H9 (cell line): ENCODE measurements at regions not wholly inside any gene's neighbourhood (a gene's known extent, or its start where the extent isn't known, plus 50 kb on each side); places are given as distances from the start of the nearest gene placed in this dataset.
A peak's percentile ranks its signal among the peaks of the same experiment; 100 is the strongest.

ENCODE experiments used
- DNase-seq: peaks from one replicate; pipeline ENCODE4 v3.0.0-alpha.2; 2017
- H2AFZ ChIP-seq: one replicate; pipeline ENCODE4 v1.6.1; 2013; ENCODE audit warnings: mild to moderate bottlenecking, low read length, control low read depth, moderate library complexity
- H2AK5ac ChIP-seq: 2 replicates; pipeline ENCODE4 v1.6.1; 2013; ENCODE audit warnings: low read length, control low read depth, mixed read lengths; ENCODE audit not compliant: insufficient read length
- H2BK120ac ChIP-seq: one replicate; pipeline ENCODE4 v1.6.1; 2013; ENCODE audit warnings: low read depth, mild to moderate bottlenecking, low read length, control low read depth, inconsistent platforms; ENCODE audit not compliant: poor library complexity, severe bottlenecking
- H2BK12ac ChIP-seq: 2 replicates; pipeline ENCODE4 v1.6.1; 2013; ENCODE audit warnings: low read length, control low read depth, mixed read lengths, low read depth; ENCODE audit not compliant: insufficient read length
- H2BK15ac ChIP-seq: 2 replicates; pipeline ENCODE4 v1.6.1; 2013; ENCODE audit warnings: low read depth, low read length, control low read depth
- H2BK20ac ChIP-seq: one replicate; pipeline ENCODE4 v1.6.1; 2013; ENCODE audit warnings: low read depth, mild to moderate bottlenecking, low read length, control low read depth, inconsistent platforms; ENCODE audit not compliant: poor library complexity, severe bottlenecking
- H2BK5ac ChIP-seq: 2 replicates; pipeline ENCODE4 v1.6.1; 2013; ENCODE audit warnings: low read length, control low read depth, mixed read lengths; ENCODE audit not compliant: insufficient read length
- H3K14ac ChIP-seq: 2 replicates; pipeline ENCODE4 v1.6.1; 2013; ENCODE audit warnings: low read length, control low read depth; ENCODE audit not compliant: insufficient read depth
- H3K18ac ChIP-seq: 2 replicates; pipeline ENCODE4 v1.6.1; 2013; ENCODE audit warnings: low read depth, mild to moderate bottlenecking, mixed read lengths, low read length, control low read depth; ENCODE audit not compliant: insufficient read length
- H3K23ac ChIP-seq: 2 replicates; pipeline ENCODE4 v1.6.1; 2013; ENCODE audit warnings: low read length, control low read depth, mixed read lengths, low read depth; ENCODE audit not compliant: insufficient read length
- H3K23me2 ChIP-seq: 2 replicates; pipeline ENCODE4 v1.6.1; 2013; ENCODE audit warnings: low read depth, mild to moderate bottlenecking, mixed read lengths, low read length, control low read depth; ENCODE audit not compliant: insufficient read length, poor library complexity, severe bottlenecking
- H3K27ac ChIP-seq: 2 replicates; pipeline ENCODE4 v1.5.1; 2013; ENCODE audit warnings: low read length, control low read depth, mixed read lengths, low read depth; ENCODE audit not compliant: insufficient read length
- H3K27me3 ChIP-seq: 2 replicates; pipeline ENCODE4 v1.6.1; 2013; ENCODE audit warnings: low read length, control low read depth, inconsistent platforms; ENCODE audit not compliant: insufficient read depth
- H3K4ac ChIP-seq: 2 replicates; pipeline ENCODE4 v1.6.1; 2013; ENCODE audit warnings: low read depth, mild to moderate bottlenecking, control low read depth, inconsistent platforms, low read length, moderate library complexity
- H3K4me1 ChIP-seq: 2 replicates; pipeline ENCODE4 v1.6.1; 2013; ENCODE audit warnings: low read length, control low read depth, inconsistent platforms; ENCODE audit not compliant: insufficient read depth
- H3K4me2 ChIP-seq: 2 replicates; pipeline ENCODE4 v1.6.1; 2013; ENCODE audit warnings: low read length, control low read depth, mixed read lengths; ENCODE audit not compliant: insufficient read length, insufficient read depth
- H3K56ac ChIP-seq: 2 replicates; pipeline ENCODE4 v1.6.1; 2013; ENCODE audit warnings: low read depth, mild to moderate bottlenecking, mixed read lengths, low read length, control low read depth; ENCODE audit not compliant: insufficient read length
- H3K79me1 ChIP-seq: 2 replicates; pipeline ENCODE4 v1.6.1; 2013; ENCODE audit warnings: low read depth, mild to moderate bottlenecking, moderate library complexity, low read length, control low read depth, inconsistent platforms; ENCODE audit not compliant: insufficient read depth, poor library complexity, severe bottlenecking
- H3K79me2 ChIP-seq: 2 replicates; pipeline ENCODE4 v1.6.1; 2013; ENCODE audit warnings: low read length, control low read depth, inconsistent platforms; ENCODE audit not compliant: insufficient read depth
- H3K9ac ChIP-seq: 2 replicates; pipeline ENCODE4 v1.6.1; 2013; ENCODE audit warnings: low read length, control low read depth, mixed read lengths; ENCODE audit not compliant: insufficient read length; ENCODE audit errors: extremely low read depth
- H3K9me3 ChIP-seq: one replicate; pipeline ENCODE4 v1.6.1; 2013; ENCODE audit warnings: low read depth, low read length, inconsistent platforms; ENCODE audit not compliant: control insufficient read depth
- H3T11ph ChIP-seq: one replicate; pipeline ENCODE4 v1.6.1; 2013; ENCODE audit warnings: mild to moderate bottlenecking, low read length, control low read depth, inconsistent platforms
- H4K20me1 ChIP-seq: one replicate; pipeline ENCODE4 v1.6.1; 2013; ENCODE audit not compliant: control insufficient read depth, insufficient read length, insufficient read depth
- H4K5ac ChIP-seq: 2 replicates; pipeline ENCODE4 v1.6.1; 2013; ENCODE audit warnings: low read depth, mild to moderate bottlenecking, mixed read lengths, low read length, control low read depth; ENCODE audit not compliant: insufficient read length
- H4K8ac ChIP-seq: replicated peaks from 2 replicates; pipeline ENCODE4 v1.6.1; 2013; ENCODE audit warnings: low read length, control low read depth, mixed read lengths, low read depth; ENCODE audit not compliant: insufficient read length
- H4K91ac ChIP-seq: 2 replicates; pipeline ENCODE4 v1.6.1; 2013; ENCODE audit warnings: low read depth, mild to moderate bottlenecking, moderate library complexity, mixed read lengths, low read length, control low read depth; ENCODE audit not compliant: insufficient read length
- H3K27ac Mint-ChIP-seq, 3 experiments: 2 replicates in 2 of 3; 3 replicates in 1 of 3; pipeline ENCODE4 v1.8.0; 2020 to 2021; ENCODE audit warnings: mixed read lengths in 3 of 3, mild to moderate bottlenecking in 1 of 3, moderate library complexity in 1 of 3
- H3K27me3 Mint-ChIP-seq: 2 replicates; pipeline ENCODE4 v1.8.0; 2021; ENCODE audit warnings: low read depth, mild to moderate bottlenecking, moderate library complexity, mixed read lengths
- H3K36me3 Mint-ChIP-seq, 3 experiments: 2 replicates in 2 of 3; 3 replicates in 1 of 3; pipeline ENCODE4 v1.8.0; 2020 to 2021; ENCODE audit warnings: low read depth in 3 of 3, mixed read lengths in 3 of 3; ENCODE audit not compliant: insufficient read depth in 1 of 3
- H3K4me1 Mint-ChIP-seq, 2 experiments: 2 replicates each; pipeline ENCODE4 v1.8.0; 2020; ENCODE audit warnings: mixed read lengths in 2 of 2
- H3K4me3 Mint-ChIP-seq, 2 experiments: 2 replicates in 1 of 2; 3 replicates in 1 of 2; pipeline ENCODE4 v1.8.0; 2020 to 2021; ENCODE audit warnings: mild to moderate bottlenecking in 2 of 2, mixed read lengths in 2 of 2, moderate library complexity in 1 of 2
- H3K9me3 Mint-ChIP-seq, 2 experiments: 2 replicates in 1 of 2; 3 replicates in 1 of 2; pipeline ENCODE4 v1.8.0; 2020; ENCODE audit warnings: mild to moderate bottlenecking in 2 of 2, mixed read lengths in 2 of 2, moderate library complexity in 1 of 2
- WGBS: extraction: QIAGEN DNeasy Blood & Tissue Kit; methylation state at CpG from one replicate; pipeline ENCODE4 v1.1.7; 2013; ENCODE audit warnings: missing lambda C conversion rate, low lambda C conversion rate, mixed read lengths; ENCODE audit not compliant: insufficient read length; ENCODE audit errors: extremely low coverage; 5-methylcytosine and 5-hydroxymethylcytosine counted together
- TF ChIP-seq, protein P1 (sequence below): fragments of 200-600 bp; sonication (generic); conservative IDR thresholded peaks from 3 replicates; pipeline ENCODE4 v1.8.0; 2021; ENCODE audit warnings: antibody characterized with exemption, mild to moderate bottlenecking

DNA sequence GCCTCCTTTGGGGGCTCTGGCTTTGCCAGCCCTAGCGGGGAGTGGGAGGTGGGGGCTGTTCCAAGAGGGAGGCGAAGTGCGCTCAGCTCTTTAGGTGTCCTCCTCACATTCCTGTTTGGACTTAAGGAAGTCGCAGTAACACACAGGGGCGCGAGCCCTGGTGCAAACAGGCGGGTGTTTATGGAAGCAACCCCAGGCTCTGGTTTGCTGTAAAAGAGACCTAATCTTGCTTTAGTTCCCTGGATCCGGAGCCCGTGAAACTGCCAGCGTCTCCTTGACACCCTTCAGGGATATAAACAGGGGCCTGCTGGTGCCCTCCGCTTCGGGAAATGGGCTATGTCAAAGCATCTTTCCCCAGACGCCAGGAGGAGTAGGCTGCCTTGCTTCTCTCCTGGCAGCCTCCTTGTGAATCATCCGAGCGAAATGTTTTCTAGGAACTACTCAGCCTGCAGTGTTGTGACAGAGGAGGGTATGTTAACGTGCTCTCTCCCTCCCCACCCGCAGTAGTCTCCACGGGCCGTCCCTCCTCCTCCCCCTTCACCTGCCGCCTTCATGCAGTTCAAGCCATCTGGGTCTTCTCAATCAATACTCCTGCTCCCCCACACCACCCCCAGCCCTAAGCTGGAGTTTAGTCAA, 168.0 kb upstream of the LRFN2 start:
- Histone ChIP-seq H3K23me2 (no peaks in the 10 kb centered on the region), H3K9ac (no peak overlapping the region), H3K56ac (no peak overlapping the region), H2AK5ac (no peak overlapping the region), H3K4me1 (no peaks in the 10 kb centered on the region), H3K4me2 (no peak overlapping the region), H4K20me1 (no peaks in the 10 kb centered on the region), H3K27ac (no peak overlapping the region), H2BK15ac (no peak overlapping the region), H4K5ac (no peak overlapping the region), H3K79me1 (no peaks in the 10 kb centered on the region), H3K23ac (no peak overlapping the region), H3K79me2 (no peaks in the 10 kb centered on the region), H2BK20ac (no peak overlapping the region), H2BK120ac (no peak overlapping the region), H3K14ac (no peak overlapping the region), H4K8ac (no peak overlapping the region), H3T11ph (no peak overlapping the region), H4K91ac (no peak overlapping the region), H2BK12ac (no peak overlapping the region), H2AFZ (no peak overlapping the region), H2BK5ac (no peak overlapping the region), H3K4ac (no peak overlapping the region), H3K9me3 (no peaks in the 10 kb centered on the region), H3K18ac (no peak overlapping the region), H3K27me3 (no peaks in the 10 kb centered on the region; the same call in 1 of the 2 replicates)
- peaks cover 6% of the 10 kb centered on the region for H3K27me3 Mint-ChIP-seq
- H3K9me3 Mint-ChIP-seq, result no peaks in the 10 kb centered on the region
- TF ChIP-seq, protein P1, sequence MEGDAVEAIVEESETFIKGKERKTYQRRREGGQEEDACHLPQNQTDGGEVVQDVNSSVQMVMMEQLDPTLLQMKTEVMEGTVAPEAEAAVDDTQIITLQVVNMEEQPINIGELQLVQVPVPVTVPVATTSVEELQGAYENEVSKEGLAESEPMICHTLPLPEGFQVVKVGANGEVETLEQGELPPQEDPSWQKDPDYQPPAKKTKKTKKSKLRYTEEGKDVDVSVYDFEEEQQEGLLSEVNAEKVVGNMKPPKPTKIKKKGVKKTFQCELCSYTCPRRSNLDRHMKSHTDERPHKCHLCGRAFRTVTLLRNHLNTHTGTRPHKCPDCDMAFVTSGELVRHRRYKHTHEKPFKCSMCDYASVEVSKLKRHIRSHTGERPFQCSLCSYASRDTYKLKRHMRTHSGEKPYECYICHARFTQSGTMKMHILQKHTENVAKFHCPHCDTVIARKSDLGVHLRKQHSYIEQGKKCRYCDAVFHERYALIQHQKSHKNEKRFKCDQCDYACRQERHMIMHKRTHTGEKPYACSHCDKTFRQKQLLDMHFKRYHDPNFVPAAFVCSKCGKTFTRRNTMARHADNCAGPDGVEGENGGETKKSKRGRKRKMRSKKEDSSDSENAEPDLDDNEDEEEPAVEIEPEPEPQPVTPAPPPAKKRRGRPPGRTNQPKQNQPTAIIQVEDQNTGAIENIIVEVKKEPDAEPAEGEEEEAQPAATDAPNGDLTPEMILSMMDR, result no peak
- H3K4me3 Mint-ChIP-seq, result peak overlapping the region in 1 of 2 experiments; percentile 21; a peak in 1 of 5 replicates
- H3K27ac Mint-ChIP-seq, result peak overlapping the region in 1 of 3 experiments; percentile 68; a peak in 1 of 7 replicates
- DNase-seq, result peak; percentile 32
- peaks cover 6 to 16% of the 10 kb centered on the region in 2 experiments; a peak in 3 of 4 replicates for H3K4me1 Mint-ChIP-seq
- WGBS, result no CpG with 5 or more reads among the region's 20 CpGs
- H3K36me3 Mint-ChIP-seq, result no peaks in the 10 kb centered on the region
